Smooth muscle cell (in vitro differentiated cells): ENCODE measurements at regions not wholly inside any gene's neighbourhood (a gene's known extent, or its start where the extent isn't known, plus 50 kb on each side); places are given as distances from the start of the nearest gene placed in this dataset.
A peak's percentile ranks its signal among the peaks of the same experiment; 100 is the strongest.

Source experiments
- DNase-seq: peaks from one replicate; lab custom pipeline; 2025; ENCODE audit not compliant: unreplicated experiment; lab: John Stamatoyannopoulos, UW
- H2AFZ ChIP-seq: fragments of 200-600 bp; sonication (generic); 2 replicates; pipeline ENCODE4 v1.6.0; 2016; ENCODE audit warnings: antibody characterized with exemption, low read depth, mild to moderate bottlenecking
- H3F3A ChIP-seq: fragments of 200-600 bp; sonication (generic); 2 replicates; pipeline ENCODE4 v1.6.0; 2017; ENCODE audit warnings: antibody characterized with exemption, low read depth
- H3K27ac ChIP-seq: fragments of 200-600 bp; sonication (generic); 2 replicates; pipeline ENCODE4 v1.5.1; 2016; ENCODE audit warnings: low read depth, mild to moderate bottlenecking
- H3K27me3 ChIP-seq: fragments of 200-600 bp; sonication (generic); 2 replicates; pipeline ENCODE4 v1.6.1; 2016; ENCODE audit warnings: low read depth, mild to moderate bottlenecking
- H3K36me3 ChIP-seq: fragments of 200-600 bp; sonication (generic); 2 replicates; pipeline ENCODE4 v1.5.1; 2016; ENCODE audit warnings: low read depth
- H3K4me1 ChIP-seq: fragments of 200-600 bp; sonication (generic); 2 replicates; pipeline ENCODE4 v1.5.1; 2016; ENCODE audit warnings: low read depth
- H3K4me2 ChIP-seq: fragments of 200-600 bp; sonication (generic); 2 replicates; pipeline ENCODE4 v1.6.0; 2016; ENCODE audit warnings: mild to moderate bottlenecking
- H3K4me3 ChIP-seq: fragments of 200-600 bp; sonication (generic); 2 replicates; pipeline ENCODE4 v1.5.1; 2016; ENCODE audit warnings: mild to moderate bottlenecking
- H3K79me2 ChIP-seq: fragments of 200-600 bp; sonication (generic); 2 replicates; pipeline ENCODE4 v1.6.0; 2016; ENCODE audit warnings: low read depth, mild to moderate bottlenecking
- H3K9ac ChIP-seq: fragments of 200-600 bp; sonication (generic); 2 replicates; pipeline ENCODE4 v1.6.0; 2016; ENCODE audit warnings: low read depth
- H3K9me3 ChIP-seq: fragments of 200-600 bp; sonication (generic); replicated peaks from 2 replicates; pipeline ENCODE4 v1.5.1; 2016; ENCODE audit warnings: low read depth
- H4K20me1 ChIP-seq: fragments of 200-600 bp; sonication (generic); 2 replicates; pipeline ENCODE4 v1.6.0; 2016; ENCODE audit warnings: low read depth
- WGBS: methylation state at CpG from one replicate; pipeline ENCODE4 v1.1.7; 2016; ENCODE audit warnings: low lambda C conversion rate; 5-methylcytosine and 5-hydroxymethylcytosine counted together
- TF ChIP-seq, protein P1 (sequence below): fragments of 200-600 bp; sonication (generic); IDR thresholded peaks from 2 replicates; pipeline ENCODE4 v1.5.1; 2017; ENCODE audit warnings: borderline replicate concordance, mild to moderate bottlenecking, antibody characterized with exemption; ENCODE audit not compliant: insufficient read depth, poor library complexity, severe bottlenecking

DNA sequence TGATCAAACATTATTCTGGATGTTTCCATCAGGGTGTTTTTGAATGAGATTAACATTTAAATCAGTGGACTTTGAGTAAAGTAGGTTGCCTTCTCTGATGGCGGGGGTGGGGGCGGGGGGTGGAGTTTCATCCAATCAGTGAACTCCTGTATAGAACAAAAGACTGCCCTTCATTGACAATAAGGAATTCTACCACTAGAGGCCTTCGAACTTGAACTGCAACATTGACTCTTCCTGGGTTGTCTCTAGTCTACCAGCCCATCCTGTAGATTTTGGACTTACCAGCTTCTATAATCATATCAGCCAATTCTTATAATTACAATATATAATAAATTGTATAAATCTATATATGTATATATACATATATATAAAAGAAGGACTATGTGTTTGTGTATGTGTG, 520.4 kb upstream of the CXADR start:
- no peak for DNase-seq
- WGBS, result 89% methylated on average over 3 of the region's 3 CpGs
- H3K9ac ChIP-seq, result no peak overlapping the region
- no peak overlapping the region for H3K27ac ChIP-seq
- no peaks in the 10 kb centered on the region for H3K79me2 ChIP-seq
- H4K20me1 ChIP-seq, result no peaks in the 10 kb centered on the region
- H3K9me3 ChIP-seq, result no peaks in the 10 kb centered on the region
- H3K36me3 ChIP-seq, result no peaks in the 10 kb centered on the region
- no peak overlapping the region for H3K4me2 ChIP-seq
- H3K27me3 ChIP-seq, result no peaks in the 10 kb centered on the region
- no peak overlapping the region for H3K4me3 ChIP-seq
- no peaks in the 10 kb centered on the region for H3K4me1 ChIP-seq
- H3F3A ChIP-seq, result no peaks in the 10 kb centered on the region
- TF ChIP-seq, protein P1, sequence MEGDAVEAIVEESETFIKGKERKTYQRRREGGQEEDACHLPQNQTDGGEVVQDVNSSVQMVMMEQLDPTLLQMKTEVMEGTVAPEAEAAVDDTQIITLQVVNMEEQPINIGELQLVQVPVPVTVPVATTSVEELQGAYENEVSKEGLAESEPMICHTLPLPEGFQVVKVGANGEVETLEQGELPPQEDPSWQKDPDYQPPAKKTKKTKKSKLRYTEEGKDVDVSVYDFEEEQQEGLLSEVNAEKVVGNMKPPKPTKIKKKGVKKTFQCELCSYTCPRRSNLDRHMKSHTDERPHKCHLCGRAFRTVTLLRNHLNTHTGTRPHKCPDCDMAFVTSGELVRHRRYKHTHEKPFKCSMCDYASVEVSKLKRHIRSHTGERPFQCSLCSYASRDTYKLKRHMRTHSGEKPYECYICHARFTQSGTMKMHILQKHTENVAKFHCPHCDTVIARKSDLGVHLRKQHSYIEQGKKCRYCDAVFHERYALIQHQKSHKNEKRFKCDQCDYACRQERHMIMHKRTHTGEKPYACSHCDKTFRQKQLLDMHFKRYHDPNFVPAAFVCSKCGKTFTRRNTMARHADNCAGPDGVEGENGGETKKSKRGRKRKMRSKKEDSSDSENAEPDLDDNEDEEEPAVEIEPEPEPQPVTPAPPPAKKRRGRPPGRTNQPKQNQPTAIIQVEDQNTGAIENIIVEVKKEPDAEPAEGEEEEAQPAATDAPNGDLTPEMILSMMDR, result no peak
- H2AFZ ChIP-seq, result no peak overlapping the region

DNA sequence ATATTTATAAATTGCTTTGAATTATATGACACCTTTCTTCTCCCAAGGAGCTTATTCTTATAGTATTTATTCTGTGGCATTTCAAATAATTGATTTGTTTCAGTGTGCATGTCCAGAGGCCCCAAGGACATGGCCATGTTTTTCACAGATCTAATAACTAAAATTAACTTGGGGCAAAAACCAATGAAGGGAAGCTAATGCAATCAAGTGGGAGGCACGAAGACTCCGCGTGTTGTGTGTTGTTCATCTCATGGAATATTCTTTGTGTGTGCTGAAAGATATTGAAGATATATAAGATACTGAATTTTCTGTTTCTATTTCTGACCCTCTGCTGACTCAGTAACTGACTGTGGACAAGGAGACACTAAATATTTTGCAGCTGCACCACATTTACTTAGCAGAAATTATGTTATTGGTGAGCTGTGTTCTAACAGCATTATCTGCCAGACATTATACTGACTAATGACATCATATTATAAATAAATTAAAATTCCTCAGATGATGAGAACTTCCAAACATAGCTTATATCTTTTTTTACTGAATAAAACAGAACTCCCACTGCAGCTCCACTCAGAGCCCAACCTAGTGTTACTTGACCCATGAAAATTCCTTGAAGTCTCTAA, 519.3 kb upstream of the CXADR start:
- H3K4me3 ChIP-seq, result no peak overlapping the region
- H2AFZ ChIP-seq, result no peak overlapping the region
- TF ChIP-seq, protein P1, result no peak
- H3K36me3 ChIP-seq, result no peaks in the 10 kb centered on the region
- no peaks in the 10 kb centered on the region for H3K4me1 ChIP-seq
- no peaks in the 10 kb centered on the region for H3K9me3 ChIP-seq
- no peak overlapping the region for H3K27ac ChIP-seq
- no peak for DNase-seq
- no peak overlapping the region for H3K4me2 ChIP-seq
- no peaks in the 10 kb centered on the region for H4K20me1 ChIP-seq
- 94% methylated on average over 3 of the region's 3 CpGs for WGBS
- H3K27me3 ChIP-seq, result no peaks in the 10 kb centered on the region
- no peaks in the 10 kb centered on the region for H3K79me2 ChIP-seq
- H3K9ac ChIP-seq, result no peak overlapping the region
- H3F3A ChIP-seq, result no peaks in the 10 kb centered on the region

DNA sequence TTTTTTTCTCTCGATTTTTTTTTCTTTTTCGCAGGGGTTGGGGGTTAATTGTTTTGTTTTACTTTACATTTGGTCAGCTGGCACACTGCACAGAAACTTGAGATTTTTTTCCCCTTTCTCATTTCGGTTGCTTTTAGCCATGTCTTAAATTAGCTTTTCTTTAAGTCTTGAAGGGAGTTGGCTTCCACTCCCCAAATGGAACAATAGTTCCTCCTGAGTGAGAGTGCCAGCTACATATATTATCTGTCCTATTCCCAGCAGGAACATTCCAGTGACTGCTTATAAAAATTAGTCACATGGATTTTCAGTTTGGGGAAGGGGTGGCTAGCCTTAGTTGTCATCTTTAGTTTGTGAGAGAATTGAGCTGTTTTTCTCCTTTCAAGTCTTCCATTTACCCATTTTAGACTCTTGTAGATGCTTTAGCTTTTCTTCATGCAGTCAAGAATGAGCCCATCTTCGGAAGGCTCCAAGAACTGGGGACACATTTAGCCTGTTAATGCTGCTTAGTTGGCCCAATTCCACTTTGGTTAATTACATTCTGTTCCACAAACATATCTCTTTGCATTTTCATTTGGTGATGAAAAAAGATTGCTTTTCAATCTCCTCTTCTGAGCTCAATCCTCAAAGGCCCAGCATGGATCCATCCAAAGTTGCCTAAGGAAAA, 510.1 kb upstream of the CXADR start:
- H3K9ac ChIP-seq, result no peak overlapping the region

More for the DNA sequence above, 510.1 kb upstream of the CXADR start:
- Histone ChIP-seq H4K20me1 (no peaks in the 10 kb centered on the region), H3K4me1 (peaks cover 12% of the 10 kb centered on the region), H2AFZ (peak overlapping the region; percentile 1), H3K79me2 (no peaks in the 10 kb centered on the region), H3F3A (no peaks in the 10 kb centered on the region), H3K36me3 (no peaks in the 10 kb centered on the region), H3K4me2 (peak overlapping the region; percentile 63), H3K4me3 (no peak overlapping the region), H3K27me3 (no peaks in the 10 kb centered on the region), H3K27ac (peak overlapping the region; percentile 53), H3K9me3 (no peaks in the 10 kb centered on the region)
- TF ChIP-seq, protein P1, result no peak
- DNase-seq, result no peak
- 87% methylated on average over 4 of the region's 4 CpGs for WGBS
